D721Med (cell line): ENCODE measurements at regions not wholly inside any gene's neighbourhood (a gene's known extent, or its start where the extent isn't known, plus 50 kb on each side); places are given as distances from the start of the nearest gene placed in this dataset.

Source experiments
- DNase-seq: peaks from one replicate; pipeline ENCODE4 v3.0.0; 2011; ENCODE audit warnings: low spot score; ENCODE audit not compliant: insufficient read length
- FAIRE-seq: peaks from 2 replicates; lab custom pipeline; 2011; peaks lifted over from hg19 to GRCh38; lab: Jason Lieb, UNC
- CTCF ChIP-seq: IDR thresholded peaks from 2 replicates; pipeline ENCODE4 v1.5.1; 2012; ENCODE audit warnings: mild to moderate bottlenecking, control low read depth; ENCODE audit not compliant: insufficient read depth; ENCODE audit errors: missing control alignments

- TF ChIP-seq CTCF = no peak
- DNase-seq (no peak), FAIRE-seq (no peak)
These were observed 615.9 kb upstream of the MIS18BP1 start for GRCh38 chr14:45868863-45869262.

GRCh38 chr14:45868377-45868776 lies 615.4 kb upstream of the MIS18BP1 start:
- DNase-seq = no peak
- TF ChIP-seq CTCF = no peak
- no peak for FAIRE-seq

- no peak for DNase-seq
- TF ChIP-seq CTCF = no peak
- FAIRE-seq = no peak
These were observed 614.3 kb upstream of the MIS18BP1 start for GRCh38 chr14:45867046-45867894.

GRCh38 chr14:45838597-45838996 lies 585.6 kb upstream of the MIS18BP1 start:
- DNase-seq = no peak
- TF ChIP-seq CTCF = no peak
- FAIRE-seq = no peak

- no peak for TF ChIP-seq CTCF
- DNase-seq (no peak), FAIRE-seq (no peak)
These were observed 566.1 kb upstream of the MIS18BP1 start for GRCh38 chr14:45819107-45819506.

- DNase-seq (no peak), FAIRE-seq (no peak)
- TF ChIP-seq CTCF = no peak
These were observed 558.2 kb upstream of the MIS18BP1 start for GRCh38 chr14:45811155-45811554.
